ENCODE measurements at regions not wholly inside any gene's neighbourhood (a gene's known extent, or its start where the extent isn't known, plus 50 kb on each side); places are given as distances from the start of the nearest gene placed in this dataset.

DNA sequence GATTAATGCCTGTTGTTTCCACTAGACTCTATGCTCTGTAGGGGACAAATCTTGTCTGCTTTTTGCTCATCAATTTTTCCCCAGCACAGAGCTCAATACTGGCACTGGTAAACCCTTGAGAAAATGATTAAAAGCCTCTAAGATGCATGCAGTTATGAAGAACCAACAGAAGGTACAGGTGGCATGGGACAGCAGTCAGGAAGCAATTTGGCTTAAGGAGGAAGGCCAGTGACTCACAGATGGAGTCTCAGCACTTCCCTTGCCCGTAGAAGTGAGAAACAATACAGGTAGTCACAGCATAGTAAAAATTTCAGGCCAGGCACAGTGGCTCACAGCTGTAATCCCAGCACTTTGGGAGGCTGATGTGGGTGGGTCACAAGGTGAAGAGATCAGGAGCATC, 504.7 kb upstream of the RBFOX1 start:
- no peak for DNase-seq (ENCODE audit: low read depth, low spot score)
- Histone ChIP-seq H3K9me3 (replicated peaks; ENCODE audit: control insufficient read depth, insufficient read depth, low read length) (peaks cover 4% of the 10 kb centered on the region), H3K27ac (ENCODE audit: insufficient read depth, low read depth, low read length) (no peak overlapping the region), H3K4me1 (ENCODE audit: control insufficient read depth, extremely low read depth, insufficient read depth, low read length) (no peaks in the 10 kb centered on the region), H3K4me2 (ENCODE audit: insufficient read depth, low read length) (no peak overlapping the region), H4K20me1 (replicated peaks; ENCODE audit: control insufficient read depth, extremely low read depth, insufficient read depth, low read length) (no peaks in the 10 kb centered on the region), H2AFZ (ENCODE audit: low read depth, low read length) (no peak overlapping the region), H3K79me2 (ENCODE audit: control insufficient read depth, insufficient read depth, low read length) (no peaks in the 10 kb centered on the region), H3K4me3 (replicated peaks in 1 of 3; ENCODE audit: insufficient read depth in 1 of 3, low read depth in 1 of 3, low read length in 3 of 3) (no peak overlapping the region), H3K9me1 (replicated peaks; ENCODE audit: control insufficient read depth, extremely low read depth, insufficient read depth, low read length) (no peaks in the 10 kb centered on the region), H3K36me3 (ENCODE audit: control insufficient read depth in 2 of 2, extremely low read depth in 1 of 2, insufficient read depth in 2 of 2, low read length in 2 of 2) (no peaks in the 10 kb centered on the region), H3K9ac (replicated peaks; ENCODE audit: extremely low read depth, insufficient read depth, low read length) (no peak overlapping the region), H3K27me3 (ENCODE audit: control insufficient read depth in 2 of 2, insufficient read depth in 2 of 2, low read length in 2 of 2) (no peaks in the 10 kb centered on the region)
- no peak for TF ChIP-seq POLR2AphosphoS5 (IDR thresholded peaks at IDR 0.05; ENCODE audit: insufficient read depth, low read depth, low read length)
- no peak for TF ChIP-seq GATA2 (IDR thresholded peaks at IDR 0.05; ENCODE audit: insufficient read depth, insufficient read length, low read depth, low read length)
- ChIA-PET POLR2A (no interaction called here), CTCF (no interaction called here)
- FAIRE-seq, result no peak
- intact Hi-C loops (cut with micrococcal nuclease) (no loop called here), dilution Hi-C loops (cut with MboI; ENCODE audit: extremely low pct_ligation_motif_present, low sequenced_read_pairs) (no loop called here)
- BruUV-seq (replicated peaks), result no TSS peak

DNA sequence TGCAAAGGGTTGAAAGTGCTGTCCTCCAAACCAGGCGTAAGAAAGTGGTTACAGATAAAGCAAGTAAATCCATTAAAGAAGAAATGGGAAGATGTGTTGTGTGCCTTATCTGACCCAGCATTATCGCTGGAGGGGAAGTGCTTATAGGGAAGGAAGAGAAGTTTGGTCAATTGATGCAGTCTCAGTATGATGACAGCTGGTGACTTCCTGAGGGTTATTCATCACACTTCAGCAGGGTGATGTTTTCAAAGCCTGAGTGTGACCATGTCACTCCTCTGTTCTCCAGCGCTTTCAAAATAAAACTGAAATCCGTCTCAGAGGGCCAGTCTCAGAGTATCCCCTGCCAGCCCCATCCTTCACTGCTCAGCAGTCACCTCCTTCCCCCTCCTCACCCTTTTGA, 505.4 kb upstream of the RBFOX1 start:
- Histone ChIP-seq H3K4me3 (replicated peaks in 1 of 3; ENCODE audit: insufficient read depth in 1 of 3, low read depth in 1 of 3, low read length in 3 of 3) (no peak overlapping the region), H3K4me2 (ENCODE audit: insufficient read depth, low read length) (no peak overlapping the region), H3K79me2 (ENCODE audit: control insufficient read depth, insufficient read depth, low read length) (no peaks in the 10 kb centered on the region), H3K27ac (ENCODE audit: insufficient read depth, low read depth, low read length) (no peak overlapping the region), H3K9me3 (replicated peaks; ENCODE audit: control insufficient read depth, insufficient read depth, low read length) (peaks cover 4% of the 10 kb centered on the region), H3K9me1 (replicated peaks; ENCODE audit: control insufficient read depth, extremely low read depth, insufficient read depth, low read length) (no peaks in the 10 kb centered on the region), H3K36me3 (ENCODE audit: control insufficient read depth in 2 of 2, extremely low read depth in 1 of 2, insufficient read depth in 2 of 2, low read length in 2 of 2) (no peaks in the 10 kb centered on the region), H3K4me1 (ENCODE audit: control insufficient read depth, extremely low read depth, insufficient read depth, low read length) (no peaks in the 10 kb centered on the region), H2AFZ (ENCODE audit: low read depth, low read length) (no peak overlapping the region), H4K20me1 (replicated peaks; ENCODE audit: control insufficient read depth, extremely low read depth, insufficient read depth, low read length) (no peaks in the 10 kb centered on the region), H3K9ac (replicated peaks; ENCODE audit: extremely low read depth, insufficient read depth, low read length) (no peak overlapping the region), H3K27me3 (ENCODE audit: control insufficient read depth in 2 of 2, insufficient read depth in 2 of 2, low read length in 2 of 2) (no peaks in the 10 kb centered on the region)
- intact Hi-C loops (cut with micrococcal nuclease) (no loop called here), dilution Hi-C loops (cut with MboI; ENCODE audit: extremely low pct_ligation_motif_present, low sequenced_read_pairs) (no loop called here)
- CTCF ChIA-PET, result no interaction called here
- POLR2A ChIA-PET, result no interaction called here
- no TSS peak for BruUV-seq (replicated peaks)
- FAIRE-seq (no peak), DNase-seq (ENCODE audit: low read depth, low spot score) (no peak)
- no peak for TF ChIP-seq CTCF (IDR thresholded peaks at IDR 0.05; ENCODE audit: extremely low read depth in 1 of 2, insufficient read depth in 1 of 2, low read depth in 1 of 2, low read length in 2 of 2)
- no peak for TF ChIP-seq JUN (IDR thresholded peaks at IDR 0.05; ENCODE audit: borderline replicate concordance, insufficient read depth, insufficient read length, low read depth)
- TF ChIP-seq POLR2AphosphoS5 (IDR thresholded peaks at IDR 0.05; ENCODE audit: insufficient read depth, low read depth, low read length), result no peak
- no peak for TF ChIP-seq MAX (IDR thresholded peaks at IDR 0.05; ENCODE audit: insufficient read depth, insufficient read length)
- TF ChIP-seq POLR2A (IDR thresholded peaks at IDR 0.05; ENCODE audit: low read depth, low read length), result no peak
- TF ChIP-seq GATA2 (IDR thresholded peaks at IDR 0.05; ENCODE audit: insufficient read depth, insufficient read length, low read depth, low read length), result no peak
- no peak for TF ChIP-seq FOS (IDR thresholded peaks at IDR 0.05; ENCODE audit: borderline replicate concordance, insufficient read depth, low read length)
- no peak for TF ChIP-seq MYC (IDR thresholded peaks at IDR 0.05; ENCODE audit: low read depth, low read length)
- TF ChIP-seq EZH2 (IDR thresholded peaks at IDR 0.05; ENCODE audit: borderline replicate concordance, low read depth, low read length, severe bottlenecking), result no peak
